ENCODE measurements at regions not wholly inside any gene's neighbourhood (a gene's known extent, or its start where the extent isn't known, plus 50 kb on each side); places are given as distances from the start of the nearest gene placed in this dataset.

DNA sequence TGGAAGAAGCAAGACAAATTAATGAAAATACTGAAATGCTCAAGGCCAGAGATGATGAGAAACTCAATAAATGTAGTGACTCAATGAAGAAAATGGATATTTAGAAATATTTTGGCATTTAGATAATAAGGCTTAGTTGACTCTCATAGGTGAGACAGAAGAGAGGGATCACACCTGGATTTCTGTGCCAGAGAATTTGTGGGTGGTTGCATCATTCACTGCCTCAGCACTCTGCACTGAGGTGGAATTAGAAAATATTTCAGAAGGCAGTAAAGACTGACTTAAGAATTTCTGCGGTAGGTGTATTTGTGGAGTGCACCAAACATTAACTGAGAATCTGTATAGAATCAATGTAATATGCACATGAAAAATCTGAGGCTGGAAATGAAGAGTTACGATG lies 848.3 kb upstream of the PCDH9 start:
- TF ChIP-seq, protein P1, sequence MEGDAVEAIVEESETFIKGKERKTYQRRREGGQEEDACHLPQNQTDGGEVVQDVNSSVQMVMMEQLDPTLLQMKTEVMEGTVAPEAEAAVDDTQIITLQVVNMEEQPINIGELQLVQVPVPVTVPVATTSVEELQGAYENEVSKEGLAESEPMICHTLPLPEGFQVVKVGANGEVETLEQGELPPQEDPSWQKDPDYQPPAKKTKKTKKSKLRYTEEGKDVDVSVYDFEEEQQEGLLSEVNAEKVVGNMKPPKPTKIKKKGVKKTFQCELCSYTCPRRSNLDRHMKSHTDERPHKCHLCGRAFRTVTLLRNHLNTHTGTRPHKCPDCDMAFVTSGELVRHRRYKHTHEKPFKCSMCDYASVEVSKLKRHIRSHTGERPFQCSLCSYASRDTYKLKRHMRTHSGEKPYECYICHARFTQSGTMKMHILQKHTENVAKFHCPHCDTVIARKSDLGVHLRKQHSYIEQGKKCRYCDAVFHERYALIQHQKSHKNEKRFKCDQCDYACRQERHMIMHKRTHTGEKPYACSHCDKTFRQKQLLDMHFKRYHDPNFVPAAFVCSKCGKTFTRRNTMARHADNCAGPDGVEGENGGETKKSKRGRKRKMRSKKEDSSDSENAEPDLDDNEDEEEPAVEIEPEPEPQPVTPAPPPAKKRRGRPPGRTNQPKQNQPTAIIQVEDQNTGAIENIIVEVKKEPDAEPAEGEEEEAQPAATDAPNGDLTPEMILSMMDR (IDR thresholded peaks at IDR 0.05), result no peak
- TF ChIP-seq POLR2A (IDR thresholded peaks at IDR 0.05), result no peak

All from sigmoid colon (tissue), 3 donors.